ENCODE measurements at regions not wholly inside any gene's neighbourhood (a gene's known extent, or its start where the extent isn't known, plus 50 kb on each side); places are given as distances from the start of the nearest gene placed in this dataset.

GRCh38 chr13:104074326-104074725 lies 1008.1 kb upstream of the SLC10A2 start:
- no peak for DNase-seq

- DNase-seq = no peak
Observed at GRCh38 chr13:104071806-104072205, 1005.6 kb upstream of the SLC10A2 start.

DNA sequence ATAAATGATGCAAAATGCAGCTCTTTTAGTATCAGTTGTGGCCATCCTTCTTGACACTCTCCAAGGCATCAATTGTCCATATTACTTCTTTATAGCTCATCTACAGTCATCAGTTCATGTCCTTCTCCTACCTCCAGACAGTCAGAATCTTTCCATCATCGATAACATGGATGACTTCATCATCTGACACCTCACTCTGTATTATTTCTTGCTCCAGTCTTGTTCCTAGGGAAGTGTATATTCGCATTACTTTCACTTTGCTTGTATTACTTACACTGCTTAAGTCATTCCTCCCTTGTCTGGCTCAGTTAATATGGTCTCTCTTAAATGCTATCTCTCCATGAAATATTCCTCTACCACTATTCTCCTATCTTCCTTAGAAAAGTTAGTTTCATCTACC lies 999.1 kb upstream of the SLC10A2 start:
- no peak for DNase-seq

DNA sequence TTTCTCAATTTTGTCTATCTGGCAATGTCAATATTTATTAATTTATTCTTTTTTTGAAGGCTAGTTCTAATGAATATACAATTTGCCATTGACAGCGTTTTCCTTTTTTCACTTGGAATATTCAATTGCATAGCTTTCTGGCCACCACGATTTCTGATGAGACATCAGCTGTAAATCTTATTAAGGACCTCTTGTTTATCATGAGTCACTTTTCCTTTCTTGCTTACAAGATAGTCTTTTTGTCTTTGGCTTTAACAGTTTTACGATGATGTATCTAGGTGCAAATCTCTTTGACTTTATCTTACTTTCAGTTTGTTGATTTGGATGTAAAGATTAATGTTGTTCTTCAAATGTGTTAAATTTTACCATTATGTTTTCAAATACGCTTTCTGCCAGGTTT lies 991.6 kb upstream of the SLC10A2 start:
- DNase-seq = peak; percentile 1

- DNase-seq = no peak
Observed at GRCh38 chr13:104045907-104046306, 979.7 kb upstream of the SLC10A2 start.

GRCh38 chr13:104043184-104043583 lies 977.0 kb upstream of the SLC10A2 start:
- no peak for DNase-seq

DNA sequence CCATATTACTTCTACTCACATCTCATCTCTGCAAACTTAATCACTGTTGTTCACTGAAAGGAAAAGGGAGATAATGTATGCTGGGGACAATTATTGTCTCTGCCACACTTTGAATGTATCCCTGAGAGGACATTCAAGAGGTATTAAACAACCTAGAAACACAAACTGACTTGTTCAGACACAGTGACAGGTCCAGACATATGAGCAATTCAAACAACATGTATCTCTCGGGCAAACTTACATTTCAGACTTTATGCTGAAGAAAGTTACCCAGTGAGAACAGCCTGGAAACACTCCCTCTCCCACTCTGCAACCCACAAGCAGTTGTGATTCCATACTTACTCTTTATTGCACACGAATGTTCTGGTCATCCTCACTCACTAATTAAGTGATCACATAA lies 968.7 kb upstream of the SLC10A2 start:
- DNase-seq = no peak

DNA sequence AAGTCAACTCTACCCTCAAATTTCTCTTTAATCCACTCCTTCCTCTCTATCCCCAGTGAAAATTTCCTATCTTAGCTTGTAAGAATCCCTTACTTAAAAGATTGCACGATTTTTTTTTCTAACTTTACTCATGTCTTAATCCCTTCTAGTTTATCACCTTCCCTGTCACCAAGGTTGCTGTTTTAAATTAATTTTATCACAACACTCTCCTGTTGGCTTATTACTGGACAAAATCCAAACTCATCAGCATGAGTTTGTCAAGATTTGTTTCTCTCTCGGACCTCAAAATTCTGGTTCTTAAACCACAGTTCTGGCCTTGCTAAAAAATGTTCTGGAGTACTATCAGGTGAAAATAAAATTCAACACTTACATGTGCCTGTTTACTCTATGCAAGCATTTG lies 959.1 kb upstream of the SLC10A2 start:
- no peak for DNase-seq

- no peak for DNase-seq
Observed at GRCh38 chr13:104024416-104025170, 958.4 kb upstream of the SLC10A2 start.

- no peak for DNase-seq
Observed at GRCh38 chr13:104021806-104022397, 955.7 kb upstream of the SLC10A2 start.

- DNase-seq = no peak
Observed at GRCh38 chr13:104017317-104017716, 951.1 kb upstream of the SLC10A2 start.

- DNase-seq = peak; percentile 31
Observed at GRCh38 chr13:104015646-104016396, 949.6 kb upstream of the SLC10A2 start.

DNA sequence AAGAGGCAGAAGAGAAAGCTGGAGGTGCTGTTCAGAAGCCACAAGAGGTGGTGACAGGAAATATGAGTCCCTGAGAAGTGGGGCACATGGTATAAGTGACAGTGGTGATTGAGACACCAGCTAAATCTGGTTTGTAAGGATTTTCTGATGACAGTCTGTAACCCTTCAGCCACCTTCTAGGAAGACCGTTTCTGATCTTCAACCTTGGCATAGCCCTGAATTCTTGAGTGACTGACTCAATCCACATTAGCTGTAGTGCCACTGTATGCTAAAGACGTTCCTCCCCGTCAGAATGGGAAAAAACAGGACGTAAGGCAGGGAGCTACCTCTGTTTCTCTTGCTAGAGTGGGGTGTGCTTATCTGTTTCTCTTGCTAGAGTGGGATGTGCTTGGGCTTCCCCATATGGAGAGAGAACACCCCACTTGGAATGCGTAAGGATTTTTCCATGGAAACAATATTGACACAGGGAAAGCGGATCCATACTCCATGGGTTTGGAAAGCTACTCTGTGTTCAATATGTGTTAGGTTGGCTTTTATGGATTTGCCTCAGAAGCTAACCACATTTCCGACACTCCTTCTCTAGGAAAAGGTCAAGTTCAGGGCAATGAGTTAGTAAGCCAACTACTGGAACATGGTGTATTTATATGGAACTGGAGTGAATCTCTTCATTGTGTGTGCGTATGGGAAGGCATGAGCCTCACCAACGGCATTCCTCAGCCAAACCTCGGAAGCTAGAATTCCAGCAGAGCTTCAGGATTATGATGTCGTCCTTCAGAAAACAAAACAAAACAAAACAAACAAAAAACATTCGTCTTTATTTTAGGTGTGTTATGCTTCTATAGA lies 948.8 kb upstream of the SLC10A2 start:
- DNase-seq = peak; percentile 52

- DNase-seq = no peak
Observed at GRCh38 chr13:104011505-104012241, 945.5 kb upstream of the SLC10A2 start.

- DNase-seq = peak; percentile 69
Observed at GRCh38 chr13:104008541-104009435, 942.6 kb upstream of the SLC10A2 start.

DNA sequence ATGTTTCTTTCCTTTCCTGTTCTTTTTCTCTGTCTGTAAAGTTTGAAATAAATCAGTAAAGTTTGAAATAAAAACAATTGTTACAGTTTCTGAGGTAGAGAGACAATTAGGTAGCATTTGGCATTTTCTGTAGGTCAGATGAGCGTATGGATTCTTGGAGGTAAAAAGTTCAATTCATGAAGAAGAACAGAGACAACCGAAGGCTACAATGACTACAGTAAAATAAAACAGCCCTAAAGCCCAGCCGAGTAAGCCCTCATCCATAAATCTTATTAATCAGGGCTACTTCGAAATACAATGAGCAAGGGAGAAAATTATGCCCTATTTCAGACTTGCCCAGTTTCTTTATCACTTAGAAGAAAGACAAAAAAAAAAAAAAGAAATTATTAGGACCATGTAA lies 941.9 kb upstream of the SLC10A2 start:
- DNase-seq = no peak

- DNase-seq = peak; percentile 57
Observed at GRCh38 chr13:104006625-104007075, 940.4 kb upstream of the SLC10A2 start.

- DNase-seq = no peak
Observed at GRCh38 chr13:104004572-104004971, 938.4 kb upstream of the SLC10A2 start.

DNA sequence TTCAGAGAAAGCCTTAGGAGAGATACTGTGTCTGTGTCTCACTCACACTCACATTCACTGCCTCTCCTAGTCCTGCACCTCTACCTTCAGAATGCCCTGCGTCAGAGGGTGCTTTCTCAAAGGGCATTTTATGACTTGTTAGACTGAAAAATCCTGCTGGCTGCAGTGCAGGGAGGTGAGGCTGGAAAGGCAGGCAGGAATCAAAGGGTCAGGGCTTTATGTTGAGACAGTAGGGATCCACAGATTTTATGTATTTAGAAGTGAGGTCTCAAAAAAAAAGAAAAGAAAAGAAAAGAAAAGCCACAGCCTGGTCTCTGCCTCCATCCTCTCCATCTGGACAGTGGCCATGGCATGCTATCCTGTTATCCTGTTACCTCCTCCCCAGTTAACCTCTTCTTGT lies 936.0 kb upstream of the SLC10A2 start:
- no peak for DNase-seq

- DNase-seq = no peak
Observed at GRCh38 chr13:104001766-104002165, 935.5 kb upstream of the SLC10A2 start.

DNA sequence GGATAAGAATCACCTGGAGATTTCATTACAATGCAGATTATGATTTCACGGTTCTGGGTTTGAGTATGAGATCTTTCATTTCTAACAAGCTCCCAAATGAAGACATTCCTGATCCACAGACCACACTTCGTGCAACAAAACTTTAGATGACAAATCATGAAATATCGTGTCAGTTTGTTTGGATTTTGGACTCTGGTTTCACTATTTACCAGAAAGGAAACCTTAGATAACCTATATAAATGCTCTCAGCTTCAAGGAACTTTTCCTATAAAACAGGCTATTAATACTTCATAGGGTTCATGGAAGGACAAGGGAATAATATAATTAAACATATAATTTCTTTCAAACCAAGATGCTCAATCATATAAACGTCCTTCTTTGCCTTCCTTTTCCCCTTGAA lies 930.5 kb upstream of the SLC10A2 start:
- no peak for DNase-seq

Measured in fibroblast of skin of right quadriceps (primary cell).